Heart right ventricle (tissue), 16 donors: ENCODE measurements at regions not wholly inside any gene's neighbourhood (a gene's known extent, or its start where the extent isn't known, plus 50 kb on each side); places are given as distances from the start of the nearest gene placed in this dataset.

ENCODE experiments used
- ATAC-seq, 8 donors: fragments of 200-7000 bp; cut with Tn5 transposase; one replicate each; pipeline ENCODE4 v1.9.1; 2020; ENCODE audit warnings: mild to moderate bottlenecking in 8 of 8, moderate library complexity in 8 of 8, moderate number of reproducible peaks in 1 of 8
- DNase-seq, 2 donors: peaks; one replicate each; pipeline ENCODE4 v3.0.0-alpha.2; 2020
- H3K27ac ChIP-seq, 10 donors: fragments of 200-600 bp; sonication (generic) in 2 of 10; one replicate each; pipeline versions ENCODE4 v1.5.0 to v1.8.0; 2020 to 2022; ENCODE audit warnings: mild to moderate bottlenecking in 3 of 10
- H3K27me3 ChIP-seq, 7 donors: fragments of 200-600 bp; one replicate each; pipeline ENCODE4 v1.8.0; 2021 to 2022; ENCODE audit warnings: mild to moderate bottlenecking in 2 of 7
- H3K36me3 ChIP-seq, 9 donors: fragments of 200-600 bp; sonication (generic) in 1 of 9; one replicate each; pipeline versions ENCODE4 v1.5.0 to v1.8.0; 2020 to 2022; ENCODE audit warnings: mild to moderate bottlenecking in 2 of 9
- H3K4me1 ChIP-seq, 9 donors: fragments of 200-600 bp; sonication (generic) in 1 of 9; one replicate each; pipeline versions ENCODE4 v1.5.0 to v1.8.0; 2020 to 2022; ENCODE audit warnings: mild to moderate bottlenecking in 4 of 9
- H3K4me3 ChIP-seq, 10 donors: fragments of 200-600 bp; sonication (generic) in 2 of 10; one replicate each; pipeline versions ENCODE4 v1.5.0 to v1.8.0; 2020 to 2022; ENCODE audit warnings: mild to moderate bottlenecking in 7 of 10, moderate library complexity in 2 of 10
- H3K9me3 ChIP-seq, 11 donors: fragments of 200-600 bp in 10 of 11; sonication (generic) in 2 of 11; one replicate each; pipeline versions ENCODE4 v1.5.0 to v1.8.0; 2013 to 2022; ENCODE audit warnings: mild to moderate bottlenecking in 2 of 11, control low read depth in 1 of 11, moderate library complexity in 1 of 11
- CTCF ChIP-seq, 9 donors: fragments of 200-600 bp; sonication (generic) in 2 of 9; IDR thresholded peaks; one replicate each; pipeline versions ENCODE4 v1.5.0 to v1.8.0; 2021 to 2022; ENCODE audit warnings: antibody characterized with exemption in 9 of 9, mild to moderate bottlenecking in 5 of 9, moderate library complexity in 1 of 9
- WGBS, 2 donors: extraction: QIAGEN DNeasy Blood & Tissue Kit; methylation state at CpG; one replicate each; pipeline ENCODE4 v1.1.7; 2013; ENCODE audit warnings: inconsistent platforms in 1 of 2; 5-methylcytosine and 5-hydroxymethylcytosine counted together
- intact Hi-C, 10 donors: fragments of 100-400 bp; cut with DNase I; formaldehyde crosslinking; loops; one replicate each; pipeline versions ENCODE4 v1.11.1 to v1.14.2; 2022
- donor health status: Arrhythmogenic right ventricular cardiomyopathy.
- donor health status: ischemic (EF 13 %, LVEDD 7.1; RV severe dilation, severe dysfunction).
- donor health status: healthy with polysubstance abuse.
- donor health status: DM: no; HTN: yes; CAD: no.
- donor health status: DM: no; HTN: no; CAD: no.
- donor health status: ischemic (EF 25% LVEDD 6.9; RV normal size, moderate dysfunction).
- donor health status: ischemic (EF 25% LVEDD 5.7; RV mildly dilated, moderate dysfunction).
- donor health status: healthy.
- donor health status: DM: yes; HTN: yes; CAD: no.
- donor health status: Ischemic cardiomyopathy.
- donor health status: ischemic (EF 35%, LVEDD 5.7; RV mildly dilated, moderate dysfunction).
- donor health status: nonischemic (EF 11% LVEDD 7.7; RV severe dilation, severe dysfunction).
- donor health status: DM: yes; HTN: yes; CAD: no.
- donor health status: PGD.
- donor health status: ischemic (EF 29% LVEDD 5.4; RV normal size, mild dysfunction).
- donor health status: nonischemic (EF 23%, LVEDD 6.1; RV moderate dilation, normal function).

GRCh38 chr12:18899162-18899561 lies 161.2 kb downstream of the CAPZA3 start:
- no peak for ATAC-seq
- DNase-seq: no peak
- Histone ChIP-seq H3K36me3 (no peaks in the 10 kb centered on the region), H3K27ac (peak overlapping the region in 1 of 10 donors; percentile 2), H3K27me3 (no peaks in the 10 kb centered on the region), H3K4me3 (no peak overlapping the region), H3K9me3 (peaks cover 0 to 4% (median 0%) of the 10 kb centered on the region in 11 donors), H3K4me1 (peaks cover 0 to 5% (median 0%) of the 10 kb centered on the region in 9 donors)
- 94 to 95% methylated on average over 3 of the region's 3 CpGs for WGBS, 2 donors
- no peak for TF ChIP-seq CTCF (IDR thresholded peaks at IDR 0.05)
- intact Hi-C loops: no loop called here

DNA sequence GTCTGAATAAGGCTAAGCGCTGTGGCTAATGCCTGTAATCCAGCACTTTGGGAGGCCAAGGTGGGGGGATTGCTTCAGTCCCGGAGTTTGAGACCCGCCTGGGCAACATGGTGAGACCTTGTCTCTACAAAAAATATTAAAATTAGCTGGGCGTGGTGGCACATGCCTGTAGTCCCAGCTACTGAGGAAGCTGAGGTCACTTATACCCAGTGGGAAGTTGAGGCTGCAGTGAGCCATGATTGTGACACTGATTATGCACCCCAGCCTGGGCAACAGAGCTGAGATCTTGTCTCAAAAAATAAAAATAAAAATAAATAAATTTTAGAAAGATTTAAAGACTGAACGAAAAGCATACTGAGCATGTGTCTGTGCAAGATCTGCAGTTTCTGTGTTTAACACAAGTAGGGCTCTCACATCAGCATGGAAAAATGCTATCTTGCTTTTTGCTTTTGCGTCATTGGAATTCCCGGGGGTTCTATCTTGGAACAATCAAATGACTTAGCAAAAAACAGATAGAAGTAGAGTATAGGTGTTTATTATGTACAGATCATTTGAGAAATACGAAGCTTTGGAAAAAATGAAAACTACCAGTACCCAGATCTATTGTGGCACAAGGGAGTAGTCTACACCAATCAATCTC lies 161.9 kb downstream of the CAPZA3 start:
- peaks cover 0 to 4% (median 0%) of the 10 kb centered on the region in 11 donors for H3K9me3 ChIP-seq
- intact Hi-C loops: no loop called here
- H3K27ac ChIP-seq: peak overlapping the region in 3 of 10 donors; percentile 1 to 3 (median 2)
- no peak overlapping the region for H3K4me3 ChIP-seq
- H3K27me3 ChIP-seq: no peaks in the 10 kb centered on the region
- peak in 6 of 8 donors; percentile 41 to 65 (median 52) for ATAC-seq
- no peaks in the 10 kb centered on the region for H3K36me3 ChIP-seq
- peaks cover 0 to 5% (median 0%) of the 10 kb centered on the region in 9 donors for H3K4me1 ChIP-seq
- no peak for TF ChIP-seq CTCF (IDR thresholded peaks at IDR 0.05)
- peak; percentile 7 to 42 for DNase-seq
- WGBS, 2 donors: 65 to 78% methylated on average over 8 of the region's 8 CpGs

DNA sequence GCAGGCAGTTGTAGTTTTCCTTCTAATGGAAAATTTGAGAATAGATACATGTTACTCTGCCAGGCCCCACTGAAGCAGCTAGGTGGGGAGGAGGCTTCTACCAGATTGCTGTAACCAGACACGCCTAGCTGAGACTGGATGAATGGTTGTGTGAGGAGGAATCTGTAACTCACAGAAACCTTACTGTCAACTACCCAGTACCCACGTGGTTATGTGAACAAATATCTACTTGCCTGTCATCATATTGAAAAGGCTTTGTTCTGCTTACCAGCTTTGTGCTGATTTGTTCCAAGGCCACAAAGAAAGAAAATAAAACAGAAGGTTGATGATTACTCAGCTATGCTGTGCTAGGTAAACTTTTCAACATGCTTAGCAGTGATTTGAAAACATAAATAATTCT lies 167.2 kb downstream of the CAPZA3 start:
- intact Hi-C loops: no loop called here
- no peak for ATAC-seq
- TF ChIP-seq CTCF (IDR thresholded peaks at IDR 0.05): no peak

GRCh38 chr12:18906395-18906794 lies 168.5 kb downstream of the CAPZA3 start:
- ATAC-seq (peak in 3 of 8 donors; percentile 31 to 54 (median 41)), DNase-seq (no peak)
- peaks cover 0 to 14% (median 0%) of the 10 kb centered on the region in 9 donors for H3K4me1 ChIP-seq
- no peaks in the 10 kb centered on the region for H3K36me3 ChIP-seq
- H3K9me3 ChIP-seq: peaks cover 0 to 7% (median 0%) of the 10 kb centered on the region in 11 donors
- WGBS, 2 donors: 95 to 100% methylated on average over 1 of the region's 1 CpG
- peak overlapping the region in 6 of 10 donors; percentile 39 to 66 (median 52) for H3K27ac ChIP-seq
- intact Hi-C loops: no loop called here
- H3K4me3 ChIP-seq: no peak overlapping the region
- no peaks in the 10 kb centered on the region for H3K27me3 ChIP-seq
- TF ChIP-seq CTCF (IDR thresholded peaks at IDR 0.05): no peak

More for the DNA sequence above, 167.2 kb downstream of the CAPZA3 start:
- 57 to 68% methylated on average over 2 of the region's 2 CpGs for WGBS, 2 donors
- no peak for DNase-seq
- Histone ChIP-seq H3K9me3 (peaks cover 0 to 7% (median 0%) of the 10 kb centered on the region in 11 donors), H3K4me1 (peaks cover 0 to 14% (median 0%) of the 10 kb centered on the region in 9 donors), H3K36me3 (no peaks in the 10 kb centered on the region), H3K27ac (no peak overlapping the region), H3K4me3 (no peak overlapping the region), H3K27me3 (no peaks in the 10 kb centered on the region)
